Colonic mucosa (tissue), 4 donors: ENCODE measurements at regions not wholly inside any gene's neighbourhood (a gene's known extent, or its start where the extent isn't known, plus 50 kb on each side); places are given as distances from the start of the nearest gene placed in this dataset.

Experiments
- DNase-seq: peaks from one replicate; pipeline ENCODE4 v3.0.0-alpha.2; 2020
- H3K27ac ChIP-seq: fragments of 200-600 bp; one replicate; pipeline ENCODE4 v1.8.0; 2021
- H3K27me3 ChIP-seq: fragments of 200-600 bp; one replicate; pipeline ENCODE4 v1.8.0; 2021
- H3K36me3 ChIP-seq: fragments of 200-600 bp; one replicate; pipeline ENCODE4 v1.8.0; 2021
- H3K4me1 ChIP-seq: fragments of 200-600 bp; one replicate; pipeline ENCODE4 v1.8.0; 2021; ENCODE audit warnings: mild to moderate bottlenecking
- H3K4me3 ChIP-seq: fragments of 200-600 bp; one replicate; pipeline ENCODE4 v1.8.0; 2021
- H3K9ac ChIP-seq, 2 donors: one replicate each; pipeline ENCODE4 v1.7.0; 2013; ENCODE audit warnings: control low read depth in 2 of 2, low read depth in 2 of 2, low read length in 2 of 2
- H3K9me3 ChIP-seq: fragments of 200-600 bp; one replicate; pipeline ENCODE4 v1.8.0; 2021
- CTCF ChIP-seq: fragments of 200-600 bp; IDR thresholded peaks from one replicate; pipeline ENCODE4 v1.8.0; 2022; ENCODE audit warnings: antibody characterized with exemption, mild to moderate bottlenecking
- intact Hi-C: fragments of 100-400 bp; cut with DNase I; formaldehyde crosslinking; loops from one replicate; pipeline ENCODE4 v1.14.1; 2022
- donor health status: healthy.
- donor health status: DM: no; HTN: no; CAD: no.
- donor health status: DM: no; HTN: no; CAD: no.

- Histone ChIP-seq H3K27me3 (no peaks in the 10 kb centered on the region), H3K27ac (no peak overlapping the region), H3K4me3 (no peak overlapping the region), H3K9ac (no peak overlapping the region), H3K36me3 (no peaks in the 10 kb centered on the region), H3K9me3 (no peaks in the 10 kb centered on the region), H3K4me1 (no peaks in the 10 kb centered on the region)
- intact Hi-C loops, result no loop called here
- no peak for DNase-seq
- no peak for TF ChIP-seq CTCF
Measured at GRCh38 chr15:81899024-81899423, 146.8 kb downstream of the MEX3B start.

DNA sequence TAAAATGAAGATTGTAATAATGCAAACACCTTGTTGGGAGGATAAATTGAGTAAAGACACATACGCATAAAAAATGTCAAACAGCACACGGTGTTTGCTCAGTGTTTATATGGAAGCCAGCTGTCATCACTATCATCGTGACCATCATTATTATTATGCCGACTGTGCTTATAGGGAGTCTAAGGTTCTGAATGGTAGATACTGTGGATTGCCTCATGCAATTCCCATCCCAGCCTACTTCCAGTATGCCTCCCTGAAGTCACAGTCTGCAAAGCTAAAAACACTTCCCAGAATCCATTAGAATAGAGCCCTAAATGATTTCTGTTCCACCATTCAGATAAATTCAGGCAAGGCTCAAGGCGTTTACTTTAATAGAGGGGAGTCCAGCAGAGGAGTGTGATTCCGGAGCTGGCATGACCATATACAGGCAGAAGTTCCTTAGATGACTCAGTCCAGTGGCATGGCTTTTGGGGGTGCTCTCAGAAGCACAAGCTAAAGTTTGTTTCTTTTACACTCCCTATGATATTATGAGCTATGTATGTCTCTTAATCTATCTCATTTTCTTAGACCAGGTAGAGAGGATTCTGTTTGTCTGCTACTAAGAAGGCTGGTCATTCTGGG, 148.7 kb downstream of the MEX3B start:
- Histone ChIP-seq H3K9me3 (no peaks in the 10 kb centered on the region), H3K36me3 (no peaks in the 10 kb centered on the region), H3K27ac (no peak overlapping the region), H3K4me3 (no peak overlapping the region), H3K9ac (no peak overlapping the region), H3K4me1 (no peaks in the 10 kb centered on the region), H3K27me3 (no peaks in the 10 kb centered on the region)
- no peak for TF ChIP-seq CTCF
- no peak for DNase-seq
- intact Hi-C loops, result no loop called here

- H3K27ac ChIP-seq, result no peak overlapping the region
- no peaks in the 10 kb centered on the region for H3K36me3 ChIP-seq
- H3K9ac ChIP-seq, result no peak overlapping the region
- TF ChIP-seq CTCF, result no peak
- H3K4me3 ChIP-seq, result no peak overlapping the region
- DNase-seq, result no peak
- intact Hi-C loops, result no loop called here
- no peaks in the 10 kb centered on the region for H3K27me3 ChIP-seq
- no peaks in the 10 kb centered on the region for H3K9me3 ChIP-seq
- no peaks in the 10 kb centered on the region for H3K4me1 ChIP-seq
Measured at GRCh38 chr15:81896356-81896755, 149.5 kb downstream of the MEX3B start.

GRCh38 chr15:81895723-81896122, 150.1 kb downstream of the MEX3B start:
- H3K4me3 ChIP-seq, result no peak overlapping the region
- no peaks in the 10 kb centered on the region for H3K4me1 ChIP-seq
- H3K9me3 ChIP-seq, result no peaks in the 10 kb centered on the region
- intact Hi-C loops, result no loop called here
- TF ChIP-seq CTCF, result no peak
- H3K27ac ChIP-seq, result no peak overlapping the region
- H3K9ac ChIP-seq, result no peak overlapping the region
- DNase-seq, result no peak
- no peaks in the 10 kb centered on the region for H3K36me3 ChIP-seq
- H3K27me3 ChIP-seq, result no peaks in the 10 kb centered on the region

DNA sequence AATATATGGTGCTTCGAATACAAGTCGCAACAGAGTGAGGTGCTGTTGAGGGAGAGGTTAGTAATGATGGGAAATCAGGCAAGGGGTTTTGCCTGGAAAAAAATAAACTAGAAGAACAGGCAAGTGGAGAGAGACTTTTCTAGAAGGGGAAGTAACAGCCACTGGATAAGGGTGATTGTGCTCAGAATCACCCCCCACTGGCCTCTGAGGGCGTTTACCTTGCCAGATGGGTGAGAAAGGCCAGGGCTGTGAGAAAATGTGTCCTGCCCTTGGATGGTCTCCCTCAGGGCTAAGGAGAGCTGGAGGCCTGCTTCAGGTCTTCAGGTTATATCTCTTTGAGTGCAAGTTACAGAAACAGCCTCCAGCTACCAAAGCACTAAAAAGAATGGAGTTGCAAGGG, 151.8 kb downstream of the MEX3B start:
- H3K36me3 ChIP-seq, result no peaks in the 10 kb centered on the region
- no peak overlapping the region for H3K9ac ChIP-seq
- no peak overlapping the region for H3K27ac ChIP-seq
- DNase-seq, result no peak
- no peaks in the 10 kb centered on the region for H3K4me1 ChIP-seq
- H3K27me3 ChIP-seq, result no peaks in the 10 kb centered on the region
- H3K4me3 ChIP-seq, result no peak overlapping the region
- H3K9me3 ChIP-seq, result no peaks in the 10 kb centered on the region
- TF ChIP-seq CTCF, result no peak
- intact Hi-C loops, result no loop called here
